ENCODE measurements at regions not wholly inside any gene's neighbourhood (a gene's known extent, or its start where the extent isn't known, plus 50 kb on each side); places are given as distances from the start of the nearest gene placed in this dataset.

- no peak overlapping the region for H3K27ac ChIP-seq
- no peak for TF ChIP-seq CTCF (IDR thresholded peaks at IDR 0.05)
- no peak for TF ChIP-seq POLR2A (IDR thresholded peaks at IDR 0.05)
- peaks cover 0 to 7% (median 0%) of the 10 kb centered on the region in 12 donors for H3K4me1 ChIP-seq
- 46 to 58% (median 50%) methylated on average over 3 of the region's 3 CpGs for WGBS, 4 donors
- no peak for DNase-seq
- H3K27me3 ChIP-seq = peaks cover 0 to 19% (median 0%) of the 10 kb centered on the region in 9 donors
- H3K9me3 ChIP-seq = no peaks in the 10 kb centered on the region
- intact Hi-C loops (cut with DNase I) = no loop called here
- H3K4me3 ChIP-seq = no peak overlapping the region
- no peaks in the 10 kb centered on the region for H3K36me3 ChIP-seq
- peak in 1 of 4 donors; percentile 53 for ATAC-seq
Measured at GRCh38 chr12:131491916-131492490, 218.9 kb upstream of the SFSWAP start.

- H3K9me3 ChIP-seq = no peaks in the 10 kb centered on the region
- no peaks in the 10 kb centered on the region for H3K36me3 ChIP-seq
- DNase-seq (no peak), ATAC-seq (no peak)
- intact Hi-C loops (cut with DNase I) = no loop called here
- H3K27ac ChIP-seq = no peak overlapping the region
- peaks cover 0 to 19% (median 0%) of the 10 kb centered on the region in 9 donors for H3K27me3 ChIP-seq
- peaks cover 0 to 6% (median 0%) of the 10 kb centered on the region in 12 donors for H3K4me1 ChIP-seq
- 77 to 81% (median 80%) methylated on average over 11 to 21 of the region's 34 CpGs; no CpG with 5 or more reads in 1 of the 4 donors for WGBS, 4 donors
- H3K4me3 ChIP-seq = no peak overlapping the region
- no peak for TF ChIP-seq CTCF (IDR thresholded peaks at IDR 0.05)
- TF ChIP-seq POLR2A (IDR thresholded peaks at IDR 0.05) = no peak
Measured at GRCh38 chr12:131493068-131493826, 217.6 kb upstream of the SFSWAP start.

GRCh38 chr12:131494216-131494615 lies 216.7 kb upstream of the SFSWAP start:
- intact Hi-C loops (cut with DNase I) = no loop called here
- Histone ChIP-seq H3K27ac (no peak overlapping the region), H3K36me3 (no peaks in the 10 kb centered on the region), H3K4me3 (no peak overlapping the region), H3K27me3 (peaks cover 0 to 19% (median 0%) of the 10 kb centered on the region in 9 donors), H3K4me1 (peaks cover 0 to 6% (median 0%) of the 10 kb centered on the region in 12 donors), H3K9me3 (no peaks in the 10 kb centered on the region)
- TF ChIP-seq CTCF (IDR thresholded peaks at IDR 0.05) (no peak), POLR2A (IDR thresholded peaks at IDR 0.05) (no peak)
- ATAC-seq (no peak), DNase-seq (no peak)
- WGBS, 4 donors = 87 to 94% (median 91%) methylated on average over 18 to 24 of the region's 24 CpGs

- Histone ChIP-seq H3K27ac (no peak overlapping the region), H3K36me3 (no peaks in the 10 kb centered on the region), H3K9me3 (no peaks in the 10 kb centered on the region), H3K4me1 (peaks cover 0 to 6% (median 0%) of the 10 kb centered on the region in 12 donors), H3K27me3 (peaks cover 0 to 19% (median 0%) of the 10 kb centered on the region in 9 donors), H3K4me3 (no peak overlapping the region)
- no peak for DNase-seq
- intact Hi-C loops (cut with DNase I) = no loop called here
- WGBS, 4 donors = 82 to 89% (median 86%) methylated on average over 9 of the region's 9 CpGs
- ATAC-seq = no peak
- TF ChIP-seq POLR2A (IDR thresholded peaks at IDR 0.05) (no peak), CTCF (IDR thresholded peaks at IDR 0.05) (no peak)
Measured at GRCh38 chr12:131494741-131495524, 216.0 kb upstream of the SFSWAP start.
